GM23338 (cell line): ENCODE measurements at regions not wholly inside any gene's neighbourhood (a gene's known extent, or its start where the extent isn't known, plus 50 kb on each side); places are given as distances from the start of the nearest gene placed in this dataset.

ENCODE experiments used
- ATAC-seq: fragments of 200-7000 bp; cut with Tn5 transposase; 3 replicates; pipeline ENCODE4 v1.9.1; 2020
- DNase-seq: peaks from one replicate; pipeline ENCODE4 v3.0.0-alpha.2; 2015; ENCODE audit warnings: low spot score
- H2AFZ ChIP-seq: fragments of 200-600 bp; sonication (generic); 2 replicates; pipeline ENCODE4 v1.8.0; 2016; ENCODE audit warnings: antibody characterized with exemption, mild to moderate bottlenecking, moderate library complexity
- H3F3A ChIP-seq: fragments of 200-600 bp; sonication (generic); replicated peaks from 2 replicates; pipeline ENCODE4 v1.8.0; 2017; ENCODE audit warnings: antibody characterized with exemption, mixed run types, low read depth
- H3K27ac ChIP-seq: fragments of 200-600 bp; sonication (generic); 2 replicates; pipeline ENCODE4 v1.6.1; 2016; ENCODE audit warnings: low read depth
- H3K27me3 ChIP-seq: fragments of 200-600 bp; sonication (generic); 2 replicates; pipeline ENCODE4 v1.8.0; 2016; ENCODE audit warnings: mild to moderate bottlenecking, mixed run types, moderate library complexity; ENCODE audit not compliant: insufficient read depth
- H3K36me3 ChIP-seq: fragments of 200-600 bp; sonication (generic); 2 replicates; pipeline ENCODE4 v1.8.0; 2016; ENCODE audit warnings: mild to moderate bottlenecking; ENCODE audit not compliant: insufficient read depth
- H3K4me1 ChIP-seq: fragments of 200-600 bp; sonication (generic); 2 replicates; pipeline ENCODE4 v1.8.0; 2016; ENCODE audit warnings: mild to moderate bottlenecking, moderate library complexity; ENCODE audit not compliant: insufficient read depth
- H3K4me2 ChIP-seq: fragments of 200-600 bp; sonication (generic); 2 replicates; pipeline ENCODE4 v1.7.1; 2017; ENCODE audit warnings: mixed run types
- H3K4me3 ChIP-seq: fragments of 200-600 bp; sonication (generic); 2 replicates; pipeline ENCODE4 v1.6.1; 2016; ENCODE audit warnings: mixed run types
- H3K79me2 ChIP-seq: fragments of 200-600 bp; sonication (generic); replicated peaks from 2 replicates; pipeline ENCODE4 v1.8.0; 2017; ENCODE audit warnings: mild to moderate bottlenecking; ENCODE audit not compliant: insufficient read depth
- H3K9me2 ChIP-seq: fragments of 200-600 bp; sonication (generic); 2 replicates; pipeline ENCODE4 v1.8.0; 2017; ENCODE audit not compliant: insufficient read depth
- H4K20me1 ChIP-seq: fragments of 200-600 bp; sonication (generic); replicated peaks from 2 replicates; pipeline ENCODE4 v1.8.0; 2017; ENCODE audit warnings: mild to moderate bottlenecking; ENCODE audit not compliant: insufficient read depth
- H3K27ac Mint-ChIP-seq: 2 replicates; pipeline ENCODE4 v1.8.0; 2020; ENCODE audit warnings: inconsistent platforms, mild to moderate bottlenecking, moderate library complexity, mixed read lengths
- H3K27me3 Mint-ChIP-seq: 3 replicates; pipeline ENCODE4 v1.8.0; 2022; ENCODE audit warnings: low read depth, mild to moderate bottlenecking, moderate library complexity, mixed read lengths, inconsistent platforms; ENCODE audit not compliant: insufficient read depth, poor library complexity
- H3K36me3 Mint-ChIP-seq: 3 replicates; pipeline ENCODE4 v1.8.0; 2021; ENCODE audit warnings: low read depth, mild to moderate bottlenecking, inconsistent platforms, moderate library complexity, mixed read lengths
- H3K4me1 Mint-ChIP-seq: 3 replicates; pipeline ENCODE4 v1.8.0; 2020; ENCODE audit warnings: mild to moderate bottlenecking, inconsistent platforms, mixed read lengths
- H3K4me3 Mint-ChIP-seq: 3 replicates; pipeline ENCODE4 v1.8.0; 2021; ENCODE audit warnings: moderate library complexity, mild to moderate bottlenecking, inconsistent platforms, mixed read lengths
- H3K9me3 Mint-ChIP-seq: 3 replicates; pipeline ENCODE4 v1.8.0; 2020; ENCODE audit warnings: moderate library complexity, mild to moderate bottlenecking, inconsistent platforms, mixed read lengths
- CREB1 ChIP-seq: fragments of 250-450 bp; sonication (Bioruptor Pico); IDR thresholded peaks from 2 replicates; pipeline ENCODE4 v1.5.0; 2020; ENCODE audit warnings: low read depth, mild to moderate bottlenecking, moderate library complexity
- CTCF ChIP-seq, 2 experiments: fragments of 200-600 bp in 1 of 2; sonication (generic) in 1 of 2; conservative IDR thresholded peaks; 2 replicates each; pipeline versions ENCODE4 v1.5.1 to v1.6.1; 2016 to 2017; ENCODE audit warnings: antibody characterized with exemption in 2 of 2, low read depth in 2 of 2, mild to moderate bottlenecking in 2 of 2, moderate library complexity in 1 of 2
- ETS1 ChIP-seq: IDR thresholded peaks from 2 replicates; pipeline ENCODE4 v1.6.1; 2016; ENCODE audit warnings: antibody characterized with exemption
- EZH2 ChIP-seq: fragments of 200-600 bp; sonication (generic); IDR thresholded peaks from one replicate; pipeline ENCODE4 v1.8.0; 2017; ENCODE audit warnings: antibody characterized with exemption, mild to moderate bottlenecking, low read depth; ENCODE audit not compliant: unreplicated experiment
- EZH2phosphoT487 ChIP-seq: fragments of 200-600 bp; sonication (generic); IDR thresholded peaks from one replicate; pipeline ENCODE4 v1.8.1; 2018; ENCODE audit warnings: antibody characterized with exemption; ENCODE audit not compliant: unreplicated experiment
- JUNB ChIP-seq: IDR thresholded peaks from one replicate; pipeline ENCODE4 v1.6.1; 2016; ENCODE audit warnings: antibody characterized with exemption; ENCODE audit not compliant: unreplicated experiment
- POLR2AphosphoS5 ChIP-seq: IDR thresholded peaks from 2 replicates; pipeline ENCODE4 v1.6.1; 2016; ENCODE audit warnings: antibody characterized with exemption, low read depth
- STAT1 ChIP-seq: IDR thresholded peaks from one replicate; pipeline ENCODE4 v1.6.1; 2016; ENCODE audit warnings: antibody characterized with exemption; ENCODE audit not compliant: unreplicated experiment
- ZNF114 ChIP-seq: fragments of 250-450 bp; sonication (Bioruptor Pico); IDR thresholded peaks from 2 replicates; pipeline ENCODE4 v1.5.0; 2020; ENCODE audit warnings: mild to moderate bottlenecking, moderate library complexity
- ZNF331 ChIP-seq: fragments of 250-450 bp; sonication (Bioruptor Pico); IDR thresholded peaks from 2 replicates; pipeline ENCODE4 v1.5.0; 2020; ENCODE audit warnings: low read depth, mild to moderate bottlenecking, moderate library complexity
- ZNF462 ChIP-seq: fragments of 250-450 bp; sonication (Bioruptor Pico); IDR thresholded peaks from 2 replicates; pipeline ENCODE4 v1.5.0; 2020; ENCODE audit warnings: mild to moderate bottlenecking, moderate library complexity
- TF ChIP-seq, protein P1 (sequence below): IDR thresholded peaks from one replicate; pipeline ENCODE4 v1.6.1; 2018; ENCODE audit warnings: antibody characterized with exemption; ENCODE audit not compliant: unreplicated experiment

DNA sequence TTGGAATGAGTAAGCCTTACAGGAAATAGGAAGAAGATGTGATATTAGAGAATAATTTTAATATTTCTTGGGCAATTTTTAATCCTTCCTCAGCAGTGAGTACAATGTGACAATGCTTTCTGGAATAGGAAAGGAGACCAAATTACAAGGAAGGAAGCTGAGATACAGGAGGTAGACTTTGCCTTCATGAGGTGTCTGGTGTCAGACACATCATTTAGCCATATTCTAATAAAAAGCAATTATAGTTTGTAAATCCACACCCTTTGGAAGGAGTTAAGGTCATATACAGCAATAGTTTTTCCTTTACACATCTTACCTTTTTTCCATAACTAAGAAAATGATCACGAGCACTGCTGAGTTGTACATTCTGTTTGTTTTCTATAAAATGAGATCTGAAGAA is 390.4 kb downstream of the SH3GL2 start:
- Mint-ChIP-seq H3K36me3 (no peaks in the 10 kb centered on the region), H3K9me3 (peaks cover 5% of the 10 kb centered on the region; the same call in 2 of the 3 replicates), H3K27me3 (peaks cover 2% of the 10 kb centered on the region), H3K4me3 (no peak overlapping the region), H3K4me1 (no peaks in the 10 kb centered on the region), H3K27ac (no peak overlapping the region)
- Histone ChIP-seq H3K79me2 (no peaks in the 10 kb centered on the region), H3K9me2 (no peaks in the 10 kb centered on the region), H3K36me3 (no peaks in the 10 kb centered on the region), H3K4me3 (no peak overlapping the region), H3K4me1 (no peaks in the 10 kb centered on the region), H4K20me1 (no peaks in the 10 kb centered on the region), H3K4me2 (no peak overlapping the region), H2AFZ (no peak overlapping the region), H3K27me3 (no peaks in the 10 kb centered on the region), H3F3A (no peaks in the 10 kb centered on the region), H3K27ac (no peak overlapping the region)
- no peak for ATAC-seq
- TF ChIP-seq CTCF (conservative IDR thresholded peaks at IDR 0.05; ENCODE audit: low read depth in 2 of 2) (no peak), ETS1 (no peak), POLR2AphosphoS5 (no peak), CREB1 (CRISPR knock-in tag) (no peak), JUNB (no peak), ZNF114 (CRISPR knock-in tag) (no peak), EZH2 (no peak), STAT1 (no peak), ZNF462 (CRISPR knock-in tag) (no peak), EZH2phosphoT487 (no peak), ZNF331 (CRISPR knock-in tag) (no peak)
- TF ChIP-seq, protein P1, sequence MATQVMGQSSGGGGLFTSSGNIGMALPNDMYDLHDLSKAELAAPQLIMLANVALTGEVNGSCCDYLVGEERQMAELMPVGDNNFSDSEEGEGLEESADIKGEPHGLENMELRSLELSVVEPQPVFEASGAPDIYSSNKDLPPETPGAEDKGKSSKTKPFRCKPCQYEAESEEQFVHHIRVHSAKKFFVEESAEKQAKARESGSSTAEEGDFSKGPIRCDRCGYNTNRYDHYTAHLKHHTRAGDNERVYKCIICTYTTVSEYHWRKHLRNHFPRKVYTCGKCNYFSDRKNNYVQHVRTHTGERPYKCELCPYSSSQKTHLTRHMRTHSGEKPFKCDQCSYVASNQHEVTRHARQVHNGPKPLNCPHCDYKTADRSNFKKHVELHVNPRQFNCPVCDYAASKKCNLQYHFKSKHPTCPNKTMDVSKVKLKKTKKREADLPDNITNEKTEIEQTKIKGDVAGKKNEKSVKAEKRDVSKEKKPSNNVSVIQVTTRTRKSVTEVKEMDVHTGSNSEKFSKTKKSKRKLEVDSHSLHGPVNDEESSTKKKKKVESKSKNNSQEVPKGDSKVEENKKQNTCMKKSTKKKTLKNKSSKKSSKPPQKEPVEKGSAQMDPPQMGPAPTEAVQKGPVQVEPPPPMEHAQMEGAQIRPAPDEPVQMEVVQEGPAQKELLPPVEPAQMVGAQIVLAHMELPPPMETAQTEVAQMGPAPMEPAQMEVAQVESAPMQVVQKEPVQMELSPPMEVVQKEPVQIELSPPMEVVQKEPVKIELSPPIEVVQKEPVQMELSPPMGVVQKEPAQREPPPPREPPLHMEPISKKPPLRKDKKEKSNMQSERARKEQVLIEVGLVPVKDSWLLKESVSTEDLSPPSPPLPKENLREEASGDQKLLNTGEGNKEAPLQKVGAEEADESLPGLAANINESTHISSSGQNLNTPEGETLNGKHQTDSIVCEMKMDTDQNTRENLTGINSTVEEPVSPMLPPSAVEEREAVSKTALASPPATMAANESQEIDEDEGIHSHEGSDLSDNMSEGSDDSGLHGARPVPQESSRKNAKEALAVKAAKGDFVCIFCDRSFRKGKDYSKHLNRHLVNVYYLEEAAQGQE = no peak
- no peak for DNase-seq
